ENCODE measurements at regions not wholly inside any gene's neighbourhood (a gene's known extent, or its start where the extent isn't known, plus 50 kb on each side); places are given as distances from the start of the nearest gene placed in this dataset.

- TF ChIP-seq RFX5 (IDR thresholded peaks at IDR 0.05; ENCODE audit: low read length) (no peak), RAD21 (IDR thresholded peaks at IDR 0.05; ENCODE audit: low read length) (no peak), CTCF (IDR thresholded peaks at IDR 0.05) (no peak), SIN3A (IDR thresholded peaks at IDR 0.05; ENCODE audit: borderline replicate concordance, low read depth, low read length) (no peak)
These were observed 1258.0 kb downstream of the FSCB start for GRCh38 chr14:43249116-43249515.

Data from SK-N-SH (cell line).